Progenitor cell of endocrine pancreas (in vitro differentiated cells): ENCODE measurements at regions not wholly inside any gene's neighbourhood (a gene's known extent, or its start where the extent isn't known, plus 50 kb on each side); places are given as distances from the start of the nearest gene placed in this dataset.

ENCODE experiments used
- DNase-seq: peaks from one replicate; pipeline ENCODE4 v3.0.0; 2021; ENCODE audit warnings: low spot score; ENCODE audit not compliant: unreplicated experiment
- H3K27ac Mint-ChIP-seq: 2 replicates; pipeline ENCODE4 v1.8.0; 2021; ENCODE audit warnings: mild to moderate bottlenecking, moderate library complexity, mixed read lengths
- H3K27me3 Mint-ChIP-seq: 2 replicates; pipeline ENCODE4 v1.8.0; 2021; ENCODE audit warnings: mixed read lengths
- H3K36me3 Mint-ChIP-seq: 2 replicates; pipeline ENCODE4 v1.8.0; 2022; ENCODE audit warnings: mixed read lengths; ENCODE audit not compliant: insufficient read depth
- H3K4me1 Mint-ChIP-seq: 2 replicates; pipeline ENCODE4 v1.8.0; 2021; ENCODE audit warnings: low read depth, mixed read lengths
- H3K4me3 Mint-ChIP-seq: 2 replicates; pipeline ENCODE4 v1.8.0; 2021; ENCODE audit warnings: low read depth, mild to moderate bottlenecking, moderate library complexity, mixed read lengths
- H3K9me3 Mint-ChIP-seq: 2 replicates; pipeline ENCODE4 v1.8.0; 2021; ENCODE audit warnings: low read depth, mixed read lengths
- TF ChIP-seq, protein P1 (sequence below): fragments of 200-600 bp; sonication (generic); IDR thresholded peaks from one replicate; pipeline ENCODE4 v1.5.0; 2021; ENCODE audit warnings: antibody characterized with exemption, mild to moderate bottlenecking; ENCODE audit not compliant: unreplicated experiment

- TF ChIP-seq, protein P1, sequence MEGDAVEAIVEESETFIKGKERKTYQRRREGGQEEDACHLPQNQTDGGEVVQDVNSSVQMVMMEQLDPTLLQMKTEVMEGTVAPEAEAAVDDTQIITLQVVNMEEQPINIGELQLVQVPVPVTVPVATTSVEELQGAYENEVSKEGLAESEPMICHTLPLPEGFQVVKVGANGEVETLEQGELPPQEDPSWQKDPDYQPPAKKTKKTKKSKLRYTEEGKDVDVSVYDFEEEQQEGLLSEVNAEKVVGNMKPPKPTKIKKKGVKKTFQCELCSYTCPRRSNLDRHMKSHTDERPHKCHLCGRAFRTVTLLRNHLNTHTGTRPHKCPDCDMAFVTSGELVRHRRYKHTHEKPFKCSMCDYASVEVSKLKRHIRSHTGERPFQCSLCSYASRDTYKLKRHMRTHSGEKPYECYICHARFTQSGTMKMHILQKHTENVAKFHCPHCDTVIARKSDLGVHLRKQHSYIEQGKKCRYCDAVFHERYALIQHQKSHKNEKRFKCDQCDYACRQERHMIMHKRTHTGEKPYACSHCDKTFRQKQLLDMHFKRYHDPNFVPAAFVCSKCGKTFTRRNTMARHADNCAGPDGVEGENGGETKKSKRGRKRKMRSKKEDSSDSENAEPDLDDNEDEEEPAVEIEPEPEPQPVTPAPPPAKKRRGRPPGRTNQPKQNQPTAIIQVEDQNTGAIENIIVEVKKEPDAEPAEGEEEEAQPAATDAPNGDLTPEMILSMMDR = no peak
- Mint-ChIP-seq H3K9me3 (peaks cover 8% of the 10 kb centered on the region), H3K27ac (no peak overlapping the region), H3K27me3 (peaks cover 2% of the 10 kb centered on the region), H3K4me1 (peaks cover 20% of the 10 kb centered on the region), H3K4me3 (no peak overlapping the region), H3K36me3 (peaks cover 3% of the 10 kb centered on the region)
- no peak for DNase-seq
Measured at GRCh38 chr12:75656210-75656609, 144.8 kb upstream of the KRR1 start.

DNA sequence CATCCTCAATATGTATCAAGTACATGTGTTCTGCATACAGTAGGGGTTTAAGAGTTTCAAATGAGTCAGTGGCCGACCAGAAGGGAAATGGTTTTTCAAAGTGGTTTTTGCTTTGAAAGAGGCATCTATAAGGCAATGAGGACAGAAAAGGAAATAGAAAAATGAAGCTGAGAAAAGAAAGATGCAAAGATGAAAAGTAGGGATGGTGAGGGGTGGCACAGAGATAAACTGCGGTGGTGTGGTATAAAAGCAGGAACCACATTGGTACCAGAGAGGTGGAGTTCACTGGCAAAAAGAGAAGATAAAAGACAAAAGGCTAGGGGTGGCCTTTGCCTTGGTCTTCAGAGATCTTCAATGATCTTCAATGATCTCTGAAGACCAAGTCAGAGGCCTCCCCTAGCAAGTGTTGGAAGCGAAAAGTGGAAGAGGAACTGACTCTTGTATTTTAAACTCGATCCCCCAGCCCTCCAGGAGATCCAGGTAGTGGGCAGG, 144.0 kb upstream of the KRR1 start:
- H3K36me3 Mint-ChIP-seq = peaks cover 3% of the 10 kb centered on the region
- TF ChIP-seq, protein P1 = no peak
- no peak for DNase-seq
- peaks cover 10% of the 10 kb centered on the region for H3K9me3 Mint-ChIP-seq
- no peak overlapping the region for H3K4me3 Mint-ChIP-seq
- H3K27me3 Mint-ChIP-seq = peaks cover 2% of the 10 kb centered on the region
- H3K4me1 Mint-ChIP-seq = peaks cover 27% of the 10 kb centered on the region
- H3K27ac Mint-ChIP-seq = no peak overlapping the region

- H3K9me3 Mint-ChIP-seq = peaks cover 13% of the 10 kb centered on the region
- peak overlapping the region; percentile 81 for H3K27ac Mint-ChIP-seq
- H3K36me3 Mint-ChIP-seq = peaks cover 4% of the 10 kb centered on the region
- no peak for DNase-seq
- H3K27me3 Mint-ChIP-seq = peaks cover 2% of the 10 kb centered on the region
- TF ChIP-seq, protein P1 = no peak
- H3K4me3 Mint-ChIP-seq = no peak overlapping the region
- peaks cover 48% of the 10 kb centered on the region for H3K4me1 Mint-ChIP-seq
Measured at GRCh38 chr12:75651342-75651695, 139.9 kb upstream of the KRR1 start.

DNA sequence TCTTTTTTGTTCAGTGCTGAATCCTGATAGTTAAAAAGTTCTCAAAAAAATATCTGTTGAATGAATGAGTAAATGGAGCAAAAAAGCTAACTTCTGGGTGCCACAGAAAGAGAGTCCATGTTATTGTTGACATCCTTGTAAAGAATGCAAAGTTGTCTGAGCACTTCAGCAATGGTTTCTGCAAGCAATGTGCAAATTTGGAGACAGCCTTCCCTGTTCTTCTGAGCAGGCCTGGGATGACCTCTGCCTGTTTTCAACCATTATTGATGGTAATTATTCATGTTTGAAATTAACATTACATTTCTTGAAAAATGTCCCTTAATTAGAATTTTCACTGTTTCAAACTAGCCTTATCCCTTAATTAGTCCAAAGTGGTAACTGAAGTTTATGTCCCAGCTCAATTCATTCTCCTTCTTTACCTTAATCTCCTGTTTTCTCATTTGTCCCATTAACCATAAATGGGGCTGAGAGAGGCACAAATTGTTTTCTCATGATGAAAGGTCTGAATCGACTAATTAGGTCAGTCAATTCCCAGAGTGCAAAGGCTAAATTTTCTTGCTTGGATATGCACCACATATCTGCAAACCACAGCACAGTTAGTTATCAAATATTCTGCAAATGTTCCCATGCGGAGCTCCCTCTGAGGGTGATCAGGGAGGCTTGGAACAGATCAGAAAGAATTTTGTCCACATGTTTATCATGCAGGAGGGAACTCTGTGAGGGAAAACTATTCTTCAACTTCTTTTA, 139.4 kb upstream of the KRR1 start:
- H3K27me3 Mint-ChIP-seq = peaks cover 2% of the 10 kb centered on the region
- H3K4me3 Mint-ChIP-seq = no peak overlapping the region
- peak overlapping the region; percentile 81 for H3K27ac Mint-ChIP-seq

GRCh38 chr12:75650100-75650499, 138.7 kb upstream of the KRR1 start:
- Mint-ChIP-seq H3K27me3 (peaks cover 2% of the 10 kb centered on the region), H3K27ac (no peak overlapping the region), H3K36me3 (peaks cover 4% of the 10 kb centered on the region), H3K9me3 (peaks cover 13% of the 10 kb centered on the region), H3K4me1 (peaks cover 61% of the 10 kb centered on the region), H3K4me3 (no peak overlapping the region)
- TF ChIP-seq, protein P1 = no peak
- no peak for DNase-seq

More for the DNA sequence above, 139.4 kb upstream of the KRR1 start:
- Mint-ChIP-seq H3K36me3 (peaks cover 4% of the 10 kb centered on the region), H3K4me1 (peaks cover 54% of the 10 kb centered on the region), H3K9me3 (peaks cover 13% of the 10 kb centered on the region)
- no peak for DNase-seq
- TF ChIP-seq, protein P1 = no peak
